HG02852 (cell line): ENCODE measurements at regions not wholly inside any gene's neighbourhood (a gene's known extent, or its start where the extent isn't known, plus 50 kb on each side); places are given as distances from the start of the nearest gene placed in this dataset.
"Not testable (repeated sequence)": the region's sequence is repeated elsewhere in the genome, so short reads cannot be mapped to it uniquely, and the experiment has no call there.

Experiments
- ATAC-seq: cut with Tn5 transposase; IDR thresholded peaks from one replicate; pipeline ENCODE4 v1.9.1; 2021; ENCODE audit warnings: mild to moderate bottlenecking, moderate library complexity; ENCODE audit not compliant: unreplicated experiment

GRCh38 chr2:150062416-150062815 lies 425.1 kb downstream of the RND3 start:
- no peak for ATAC-seq

GRCh38 chr2:150060341-150060740 lies 427.1 kb downstream of the RND3 start:
- no peak for ATAC-seq

GRCh38 chr2:150059676-150060075 lies 427.8 kb downstream of the RND3 start:
- ATAC-seq = not testable (repeated sequence)

GRCh38 chr2:150052457-150052856 lies 435.0 kb downstream of the RND3 start:
- ATAC-seq = no peak

DNA sequence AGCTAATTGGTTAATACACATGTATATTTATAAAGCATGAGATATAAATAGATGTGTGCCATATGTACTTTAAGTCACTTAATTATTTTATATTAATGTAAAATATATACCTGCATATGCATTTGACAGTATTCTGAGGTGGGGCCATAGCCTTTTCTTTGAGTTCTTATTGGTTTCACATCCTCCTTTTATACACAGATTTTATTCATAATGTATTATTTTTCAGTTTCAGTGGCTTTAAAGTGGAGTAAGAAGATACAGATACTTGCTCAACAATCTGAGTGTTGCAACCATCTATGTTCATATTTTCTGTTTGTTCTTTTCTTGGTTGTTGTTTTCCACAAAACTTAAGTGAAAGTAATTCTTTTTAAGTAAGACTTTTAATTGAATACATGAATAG lies 436.5 kb downstream of the RND3 start:
- ATAC-seq = no peak

DNA sequence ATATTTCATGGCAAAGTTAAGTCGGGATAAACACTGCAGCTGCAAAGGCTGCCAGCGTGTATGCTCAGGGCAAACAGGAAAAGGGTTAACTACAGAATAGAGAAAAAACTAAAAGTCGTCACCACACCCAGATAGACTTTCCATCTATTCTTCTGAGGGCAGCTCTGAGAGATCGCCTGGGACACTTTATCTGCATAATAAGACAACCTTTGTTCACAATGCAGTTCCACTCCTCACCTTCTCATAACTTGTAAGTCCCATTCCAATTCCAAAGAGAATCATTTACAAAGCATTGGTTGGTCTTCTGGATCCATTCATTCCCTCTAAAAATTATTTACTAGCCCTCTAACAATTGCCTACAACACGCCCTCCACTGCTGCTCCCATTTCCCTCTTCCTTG lies 437.4 kb downstream of the RND3 start:
- no peak for ATAC-seq

- no peak for ATAC-seq
These were observed 439.7 kb downstream of the RND3 start for GRCh38 chr2:150047620-150048222.

DNA sequence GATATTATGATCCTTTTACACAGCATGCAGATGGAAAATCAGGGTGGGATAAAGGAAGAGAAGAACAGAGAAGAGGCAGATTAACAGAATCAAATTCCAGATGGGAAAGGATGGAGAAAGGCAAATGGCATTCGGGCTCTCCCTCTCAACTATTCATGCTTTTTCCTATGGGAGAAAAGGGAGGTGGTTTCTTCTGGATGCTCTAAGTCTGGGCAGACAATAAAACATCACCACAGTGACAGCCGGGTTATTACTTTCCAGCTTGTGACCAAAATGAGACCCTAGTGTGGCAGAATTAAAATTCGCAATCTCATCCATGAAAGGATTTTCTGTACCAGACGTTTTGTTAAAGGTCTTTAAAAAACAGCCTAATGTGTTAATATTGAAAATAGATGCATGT lies 440.7 kb downstream of the RND3 start:
- ATAC-seq = no peak

DNA sequence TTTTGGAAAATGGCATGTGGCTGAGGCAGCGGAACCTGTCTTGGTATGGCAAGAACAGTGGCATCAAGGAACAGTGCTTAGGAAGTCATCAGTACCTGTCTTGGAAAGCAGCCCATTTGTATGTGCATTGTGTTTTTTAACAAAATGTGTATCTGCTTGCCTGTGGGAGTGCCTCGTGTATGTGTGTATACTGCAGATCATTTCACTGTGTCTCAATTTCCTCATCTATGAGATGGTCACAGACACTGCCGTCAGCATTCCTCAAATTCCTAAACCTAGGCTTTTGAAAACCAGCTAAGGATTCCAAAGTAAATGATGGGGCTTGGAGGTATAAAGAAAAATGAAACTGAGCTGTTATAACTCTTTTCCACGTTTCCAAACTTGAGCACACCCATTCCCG lies 441.3 kb downstream of the RND3 start:
- no peak for ATAC-seq

DNA sequence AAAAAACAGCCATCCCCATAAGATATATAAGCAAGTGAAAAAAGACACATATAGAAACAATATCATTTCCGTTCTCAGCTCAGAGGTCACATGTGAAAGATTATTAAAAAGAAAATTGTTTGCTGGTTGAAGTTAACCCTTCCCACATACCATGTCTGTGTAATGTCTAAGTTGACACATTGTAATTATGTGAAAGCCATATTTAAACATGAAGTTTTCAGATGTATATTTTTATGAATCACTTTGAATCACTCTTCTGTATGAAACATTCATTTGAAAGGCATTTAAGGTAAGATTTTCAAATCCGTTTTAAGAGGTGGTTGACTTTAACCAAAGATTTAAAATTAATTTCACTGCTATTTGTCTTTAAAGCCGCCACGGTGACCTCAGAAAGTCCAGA lies 441.9 kb downstream of the RND3 start:
- no peak for ATAC-seq

DNA sequence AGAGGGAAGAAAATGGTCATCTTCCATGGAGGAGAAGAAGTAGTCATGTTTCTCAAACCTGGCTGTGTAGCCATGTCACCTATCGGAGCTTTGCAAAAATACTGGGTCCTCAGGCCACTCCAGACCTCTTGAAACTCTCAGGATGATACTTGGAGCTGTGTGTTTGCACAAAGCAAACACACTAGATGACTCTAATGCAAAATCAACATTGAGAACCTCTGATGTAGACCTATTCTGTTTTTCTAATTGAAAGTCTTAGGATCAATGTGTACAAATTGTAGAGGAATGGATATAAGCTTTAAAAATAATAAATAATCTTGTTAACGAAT lies 444.3 kb downstream of the RND3 start:
- no peak for ATAC-seq

DNA sequence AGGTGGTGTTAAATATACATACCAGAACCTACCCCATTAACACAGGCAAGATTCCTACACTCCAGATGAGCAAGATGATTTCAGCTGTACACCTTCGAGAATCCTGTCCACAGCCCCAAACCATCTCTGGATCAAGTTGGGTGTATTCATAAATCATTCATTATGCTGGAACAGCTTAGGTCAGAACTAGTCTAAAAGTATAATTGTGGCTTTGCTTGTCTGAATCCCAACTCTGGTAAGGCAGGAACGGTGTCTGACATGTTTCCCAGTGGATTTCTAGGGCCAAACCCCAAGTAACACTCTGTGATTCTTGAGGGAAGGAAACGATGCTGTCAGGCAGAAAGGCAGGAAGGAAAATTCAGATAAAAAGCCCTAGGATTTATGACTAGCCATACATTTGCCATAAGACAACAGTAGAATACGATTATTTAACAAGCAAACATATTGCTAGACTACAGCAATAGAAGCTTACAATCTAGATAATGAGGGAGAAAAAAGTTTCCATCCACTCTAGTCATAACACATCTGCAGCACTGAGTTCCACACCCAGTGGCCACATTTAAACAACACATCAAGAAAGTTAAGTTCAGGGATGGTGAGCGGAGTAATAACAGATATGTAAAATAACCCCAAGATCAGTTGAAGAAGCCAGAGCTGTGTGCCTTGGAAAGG lies 444.8 kb downstream of the RND3 start:
- ATAC-seq = no peak

DNA sequence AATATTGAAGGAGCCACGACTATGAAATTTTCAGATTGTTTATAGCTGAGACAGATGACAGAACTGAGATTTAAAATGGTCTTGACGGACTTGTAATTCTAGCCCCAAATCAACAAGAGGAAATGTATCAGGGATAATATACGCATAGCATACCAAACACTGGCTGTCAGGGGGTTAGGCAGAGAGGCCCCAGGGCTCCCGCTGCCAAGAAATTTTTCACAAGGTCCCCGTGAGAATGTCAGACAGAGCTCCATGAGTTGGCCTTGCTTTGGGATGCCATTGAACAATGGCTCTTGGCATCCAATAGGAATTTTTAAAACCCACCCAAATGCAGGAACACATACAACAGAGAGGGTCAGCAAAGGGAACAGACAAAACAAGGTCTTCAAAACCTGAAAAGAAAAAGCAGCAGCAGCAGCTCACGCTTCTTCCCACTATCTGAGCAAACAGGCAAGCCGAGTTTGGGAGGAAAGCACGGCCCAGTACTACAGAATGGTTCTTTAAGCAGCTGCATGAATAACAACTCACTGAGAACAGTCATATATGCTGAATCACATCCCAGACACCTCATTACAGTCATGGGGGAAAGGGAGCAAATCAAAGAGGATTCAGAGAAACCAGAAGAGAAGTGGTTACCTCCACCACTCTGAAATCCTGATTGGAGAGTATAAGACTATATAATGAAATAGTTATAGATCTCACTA lies 445.6 kb downstream of the RND3 start:
- ATAC-seq = no peak

DNA sequence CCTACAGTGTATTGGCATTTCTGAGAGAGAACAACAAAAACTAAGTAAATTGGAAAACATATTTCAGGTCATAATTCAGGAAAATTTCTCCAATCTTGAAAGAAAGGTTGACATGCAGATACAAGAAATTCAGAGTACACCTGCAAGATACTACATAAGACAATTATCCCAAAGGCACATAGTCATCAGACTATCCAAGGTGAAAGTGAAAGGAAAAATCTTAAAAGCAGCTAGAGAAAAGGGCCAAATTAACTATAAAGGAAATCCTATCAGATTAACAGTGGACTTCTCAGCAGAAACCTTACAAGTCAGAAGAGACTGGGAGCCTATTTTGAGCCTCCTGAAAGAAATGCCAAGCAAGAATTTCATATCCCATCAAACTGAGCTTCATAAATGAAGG lies 449.0 kb upstream of the MMADHC start:
- ATAC-seq = no peak

DNA sequence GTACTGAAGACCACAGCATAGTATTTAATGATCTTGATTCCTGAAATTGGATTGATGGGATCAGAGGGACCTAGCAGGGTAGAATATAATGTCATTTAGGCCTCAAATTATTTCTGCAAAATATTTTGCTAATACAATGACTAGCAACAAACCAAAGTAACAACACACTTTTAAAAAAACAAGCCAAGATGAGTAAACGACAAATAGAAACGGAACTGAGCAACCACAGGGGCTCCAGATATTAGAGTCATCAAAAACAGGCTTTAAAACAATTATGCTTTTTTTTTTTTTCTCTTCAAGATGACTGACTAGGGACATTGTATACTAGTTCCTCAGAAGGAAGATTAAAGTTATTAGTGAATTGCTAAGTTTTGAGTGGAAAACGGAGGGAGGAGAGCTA lies 447.1 kb upstream of the MMADHC start:
- no peak for ATAC-seq

DNA sequence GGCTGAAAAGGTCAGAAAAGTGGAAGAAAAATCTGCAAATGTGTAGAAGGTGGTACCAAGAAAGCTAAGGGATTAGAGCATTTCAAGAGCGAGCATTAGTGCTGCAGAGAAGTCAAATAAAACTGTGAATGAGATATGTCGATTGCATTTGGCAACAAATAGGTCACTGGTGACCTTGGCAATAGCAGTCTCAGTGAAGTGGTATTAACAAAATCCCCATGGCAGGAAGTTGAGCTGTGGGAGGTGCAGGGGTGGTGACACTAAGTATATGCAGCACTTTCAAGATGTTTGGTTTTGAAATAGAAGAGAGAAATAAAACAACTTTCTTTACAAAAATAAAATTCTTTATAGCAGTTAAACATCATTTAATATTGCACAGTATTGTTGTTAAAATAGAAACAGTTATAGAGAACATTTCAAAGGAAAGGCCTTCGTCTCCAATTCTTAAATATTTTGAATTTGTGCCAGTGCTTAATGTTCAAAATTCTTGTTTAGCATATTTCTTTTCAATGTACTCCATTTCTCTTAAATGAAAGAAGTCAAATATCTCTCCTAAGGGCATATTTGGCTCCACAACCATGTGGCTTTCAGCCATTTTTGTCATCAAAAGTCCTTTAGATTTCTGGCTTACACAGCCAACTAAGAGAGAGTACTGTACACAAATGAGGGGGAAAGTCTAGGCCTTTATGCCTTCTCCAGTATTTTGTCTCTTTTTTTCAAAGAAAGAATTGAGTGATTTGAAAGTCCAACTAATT lies 443.0 kb upstream of the MMADHC start:
- ATAC-seq = no peak

DNA sequence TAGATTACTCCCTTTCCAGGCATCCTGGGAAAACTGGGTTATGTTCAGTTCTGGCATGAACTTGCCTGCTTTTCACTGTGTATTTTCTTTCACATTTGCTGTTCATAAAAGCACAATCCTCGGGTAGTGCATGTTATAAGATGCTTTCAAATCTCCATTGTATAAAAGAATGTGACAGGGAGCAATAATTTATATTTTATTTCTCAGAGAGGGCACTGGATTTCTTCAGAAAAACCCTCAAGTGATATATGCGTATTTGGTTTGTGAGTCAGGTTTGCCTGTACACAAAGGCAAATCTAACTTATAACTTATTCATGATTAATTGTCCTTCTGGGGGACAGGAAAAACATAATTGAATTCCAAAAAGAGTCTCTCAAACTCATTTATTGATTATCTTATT lies 440.7 kb upstream of the MMADHC start:
- no peak for ATAC-seq

DNA sequence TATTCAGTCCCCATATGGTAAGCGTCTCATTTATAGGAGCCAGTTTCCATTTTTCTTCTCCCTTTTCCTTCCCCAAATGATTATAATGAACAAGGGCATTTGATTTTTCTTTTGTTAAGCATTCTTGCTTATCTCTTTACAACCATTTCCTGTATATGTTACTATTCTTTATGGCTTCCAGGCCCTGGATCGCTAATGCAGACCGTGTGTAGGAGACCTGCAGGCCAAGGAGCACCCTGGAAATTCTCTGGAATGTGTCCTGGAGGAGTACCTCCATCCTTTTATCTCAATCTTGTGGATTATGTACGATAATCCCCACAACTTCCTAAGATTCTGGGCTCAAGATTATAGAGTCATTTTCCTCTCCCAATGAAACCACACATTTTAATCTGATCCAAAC lies 439.6 kb upstream of the MMADHC start:
- no peak for ATAC-seq

DNA sequence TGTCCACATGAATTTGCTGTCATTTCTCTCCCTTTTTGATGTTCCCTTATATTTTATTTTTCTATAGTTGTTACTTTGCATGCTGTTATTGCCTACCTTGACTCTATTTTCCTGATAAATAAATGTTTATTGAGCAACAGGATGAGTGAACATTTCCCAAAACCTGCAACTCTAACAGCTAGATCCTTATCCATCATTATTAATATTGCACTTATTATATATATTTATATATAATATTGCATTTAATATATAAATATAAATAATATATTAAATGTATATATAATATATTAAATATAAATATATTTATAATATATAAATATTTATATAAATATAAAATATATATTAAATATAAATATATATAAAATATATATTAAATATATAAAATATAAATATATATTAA lies 436.1 kb upstream of the MMADHC start:
- no peak for ATAC-seq

- ATAC-seq = no peak
These were observed 435.5 kb upstream of the MMADHC start for GRCh38 chr2:150023044-150023443.

DNA sequence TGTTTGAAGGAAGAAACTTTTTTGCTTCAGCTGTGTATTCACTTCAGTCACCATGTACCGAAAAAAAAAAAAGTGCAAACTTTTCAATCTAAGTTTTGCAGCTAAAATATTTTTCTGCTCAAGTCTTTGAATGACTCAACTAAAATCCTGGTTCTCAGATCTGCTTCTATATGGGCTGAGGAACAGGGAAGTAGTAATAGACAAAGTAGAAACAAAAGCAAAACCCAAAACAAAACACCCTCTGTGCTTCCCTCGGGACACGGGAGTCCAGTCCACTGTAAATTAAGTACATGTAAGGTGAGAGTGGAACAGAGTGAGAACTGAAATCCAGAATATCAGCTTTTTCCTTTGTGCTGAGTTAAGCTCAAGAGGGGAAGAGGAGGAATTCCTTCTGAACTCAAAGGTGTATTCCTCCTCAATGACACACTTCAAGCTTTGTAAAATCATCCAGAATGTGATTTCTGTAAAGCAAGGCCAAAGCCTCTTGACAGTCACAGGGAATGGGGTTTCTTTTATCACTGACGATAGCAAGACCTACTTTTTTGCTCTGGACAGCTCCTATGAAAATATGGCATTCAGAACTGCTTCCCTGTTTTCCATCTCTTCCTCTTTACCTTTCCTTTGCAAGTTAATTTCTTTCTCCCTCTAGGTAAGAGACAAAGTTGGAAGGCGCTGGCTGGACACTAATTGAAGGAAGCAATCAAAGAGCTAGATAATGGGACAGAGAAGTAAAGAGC lies 433.5 kb upstream of the MMADHC start:
- no peak for ATAC-seq
